Renal pelvis (tissue), 1 donor: ENCODE measurements at regions not wholly inside any gene's neighbourhood (a gene's known extent, or its start where the extent isn't known, plus 50 kb on each side); places are given as distances from the start of the nearest gene placed in this dataset.
A peak's percentile ranks its signal among the peaks of the same experiment; 100 is the strongest.

Experiments used
- DNase-seq: peaks from one replicate; pipeline ENCODE4 v3.0.0-alpha.2; 2013

DNA sequence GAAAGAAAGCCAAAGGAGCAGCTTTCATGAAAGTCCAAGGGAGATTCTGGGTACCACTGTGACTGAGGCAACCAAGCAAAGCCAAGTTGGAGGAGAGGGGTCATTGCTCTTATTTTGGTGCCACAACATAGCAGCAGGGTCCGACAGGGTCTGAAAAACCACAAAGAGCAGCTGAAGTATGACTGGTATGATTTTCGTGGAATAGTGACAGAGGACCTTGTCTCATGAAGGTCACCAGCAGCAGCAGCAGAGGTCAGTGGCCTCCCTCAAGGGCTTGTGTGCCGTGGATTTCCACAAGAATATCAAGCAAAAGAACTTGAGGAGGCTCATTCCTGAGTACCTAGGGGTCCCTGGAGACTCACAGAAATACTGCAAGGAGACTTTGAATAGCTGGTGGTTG lies 160.9 kb upstream of the SYT6 start:
- DNase-seq, result no peak

DNA sequence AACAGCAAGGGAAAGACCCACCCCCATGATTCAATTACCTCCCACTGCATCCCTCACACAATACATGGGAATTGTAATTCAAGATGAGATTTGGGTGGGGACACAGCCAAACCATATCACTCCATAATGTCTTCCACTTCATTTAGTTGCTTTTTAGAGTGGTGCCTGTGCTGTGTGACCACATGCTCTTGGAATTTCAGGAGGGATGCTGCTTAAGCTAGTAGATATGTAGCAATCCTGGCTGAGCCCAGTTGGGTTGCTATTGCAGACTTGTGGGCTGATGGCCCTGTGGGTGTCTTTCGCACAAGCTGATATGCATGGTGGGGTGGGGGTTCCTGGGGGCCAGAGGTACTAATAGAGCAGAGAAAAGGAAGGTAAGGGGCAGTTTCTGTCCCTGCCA lies 160.4 kb upstream of the SYT6 start:
- DNase-seq, result no peak

DNA sequence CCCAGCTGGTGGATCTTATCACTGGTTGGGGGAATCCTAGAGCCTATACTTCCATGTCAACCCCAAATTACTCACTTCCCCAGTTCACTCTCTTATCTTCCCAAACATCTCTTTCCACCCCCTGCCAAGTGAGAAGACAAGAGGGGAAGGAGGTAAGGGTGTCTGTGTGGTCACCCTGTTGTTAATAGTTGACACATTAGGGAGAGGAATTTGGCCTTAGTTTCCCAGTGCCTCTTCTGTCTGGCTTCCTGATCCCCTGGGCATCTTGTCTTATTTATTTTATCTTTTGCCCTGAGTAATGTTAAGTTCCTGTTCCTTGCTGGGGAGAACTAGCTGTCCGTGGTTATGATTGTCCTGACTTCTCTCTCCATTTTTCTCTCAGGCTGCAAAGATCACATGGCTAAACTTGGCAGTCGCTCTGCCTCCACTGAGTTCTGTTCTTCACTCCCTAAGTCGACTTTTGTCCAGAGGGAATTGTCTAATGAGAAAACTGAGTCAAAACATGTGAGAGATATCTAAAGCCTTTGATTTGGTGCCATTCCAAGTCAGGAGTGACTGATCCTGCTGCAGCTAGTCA lies 157.1 kb upstream of the SYT6 start:
- no peak for DNase-seq

DNA sequence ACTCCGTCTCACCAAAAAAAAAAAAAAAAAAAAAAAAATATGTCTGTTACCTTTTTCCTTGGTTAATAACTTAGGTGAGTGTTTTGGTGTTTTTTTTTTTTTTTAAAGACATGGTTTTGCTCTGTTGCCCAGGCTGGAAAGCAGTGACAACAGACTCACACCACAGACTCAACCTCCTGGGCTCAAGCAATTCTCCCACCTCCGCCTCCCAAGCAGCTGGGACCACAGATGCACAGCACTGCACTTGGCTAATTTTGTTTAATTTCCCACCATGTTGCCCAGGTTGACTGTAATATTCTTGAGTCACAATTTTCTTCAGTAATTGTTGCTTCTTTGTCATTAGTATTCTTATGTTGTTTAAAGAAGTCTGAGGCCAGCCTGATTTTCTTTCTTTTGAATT lies 149.2 kb upstream of the SYT6 start:
- DNase-seq, result no peak

DNA sequence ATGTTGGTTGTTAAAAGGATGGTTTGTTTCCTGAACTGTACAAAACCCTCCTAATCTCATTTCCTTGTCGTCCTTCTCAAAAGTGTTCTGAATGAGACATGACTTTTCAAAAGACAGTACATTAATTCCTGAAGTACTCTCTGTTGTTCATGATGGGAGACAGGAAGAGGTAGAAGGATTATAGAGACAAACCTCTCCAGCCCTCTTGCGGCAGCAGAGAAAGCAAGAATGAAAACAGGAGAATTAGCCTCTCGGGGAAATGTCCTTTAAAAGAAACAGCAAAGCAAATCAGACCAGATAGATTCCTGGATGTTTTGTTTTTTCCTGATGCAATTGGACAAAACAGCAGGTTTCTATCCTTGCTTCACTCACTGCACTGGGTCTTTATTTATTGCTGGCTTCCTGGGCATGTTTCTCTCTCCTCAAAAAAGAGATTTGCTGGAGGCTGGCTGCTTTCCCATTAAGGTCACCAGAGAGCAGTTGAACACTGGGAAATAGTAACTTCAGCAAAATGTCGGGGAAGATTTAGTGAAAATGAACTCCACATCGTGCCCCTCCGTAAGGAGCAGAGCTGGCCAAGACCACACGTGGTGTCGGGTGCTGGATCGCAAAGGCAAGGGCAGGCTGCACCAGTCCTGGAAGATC lies 145.8 kb upstream of the SYT6 start:
- DNase-seq, result peak; percentile 78

DNA sequence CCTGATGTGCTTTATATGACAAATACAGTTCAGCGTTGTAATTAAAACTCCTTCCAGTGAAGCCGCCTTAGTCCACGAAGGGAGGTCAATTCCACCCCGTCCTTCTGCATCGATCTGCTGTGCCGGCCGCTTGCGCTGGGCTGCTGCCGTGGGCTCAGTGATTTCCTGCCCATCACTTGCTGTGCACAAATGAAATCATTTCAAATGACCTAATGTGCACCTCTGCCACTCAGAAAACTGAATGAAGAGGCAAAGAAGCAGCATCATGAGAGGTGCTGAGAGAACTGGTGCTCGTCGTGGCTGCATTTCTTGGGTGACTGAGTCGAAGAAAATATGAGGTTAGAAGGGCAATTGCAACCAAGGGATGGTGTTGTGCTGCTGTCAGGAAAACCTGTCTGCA lies 144.3 kb upstream of the SYT6 start:
- DNase-seq, result no peak

DNA sequence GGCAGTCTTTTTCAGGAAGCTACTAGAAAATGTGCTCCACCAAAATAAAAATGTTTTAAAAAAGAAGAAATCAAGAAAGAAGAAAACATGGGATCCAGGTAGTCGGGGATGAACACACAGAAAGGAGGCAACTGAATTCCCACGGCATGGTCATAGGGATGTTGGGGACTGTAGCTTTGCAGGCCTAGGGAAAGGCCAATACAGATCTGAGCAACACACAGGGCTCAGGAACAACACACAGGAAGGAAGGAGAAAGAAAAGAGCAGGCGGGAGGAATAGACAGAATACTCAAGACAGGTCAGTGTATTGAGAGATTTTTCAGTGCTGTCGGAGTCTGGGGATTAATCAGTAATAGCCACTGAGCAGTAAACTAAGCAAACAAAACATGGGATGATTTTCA lies 142.7 kb upstream of the SYT6 start:
- DNase-seq, result no peak

DNA sequence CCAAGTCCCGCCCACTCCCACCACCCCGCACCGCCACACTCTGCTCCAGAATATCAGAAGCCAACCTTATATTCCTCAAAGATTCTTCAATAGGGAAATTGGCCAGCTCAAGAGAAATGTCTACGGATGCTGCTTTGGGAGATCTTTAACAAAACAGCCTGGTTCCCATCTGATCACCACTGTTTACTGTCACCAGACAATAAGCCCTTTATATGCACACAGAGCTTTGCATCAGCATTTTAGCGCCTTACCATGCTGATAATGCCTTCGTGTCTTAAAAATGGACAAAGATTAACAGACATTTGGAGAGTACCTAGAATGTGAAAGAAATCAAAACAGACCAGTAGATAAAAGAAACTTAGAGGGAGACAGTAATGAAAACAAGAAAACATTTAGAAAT lies 141.7 kb upstream of the SYT6 start:
- DNase-seq, result no peak

DNA sequence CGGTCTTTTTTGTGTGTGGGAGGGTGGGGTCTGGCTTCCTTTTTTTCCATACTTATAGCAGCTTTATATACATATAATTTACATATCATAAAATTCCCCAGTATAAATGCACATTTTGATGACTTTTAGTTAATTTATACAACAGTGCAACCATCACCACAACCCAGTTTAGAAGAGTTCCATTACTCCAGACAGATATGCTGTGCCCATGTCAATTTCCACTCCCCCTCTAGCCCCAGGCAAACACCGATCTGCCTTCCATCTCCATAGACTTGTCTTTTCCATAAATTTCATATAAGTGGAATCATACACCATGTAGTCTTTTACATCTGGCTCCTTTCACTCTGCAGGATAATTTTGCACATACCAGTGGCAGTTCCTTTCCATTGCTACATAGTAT lies 139.2 kb upstream of the SYT6 start:
- DNase-seq, result no peak

DNA sequence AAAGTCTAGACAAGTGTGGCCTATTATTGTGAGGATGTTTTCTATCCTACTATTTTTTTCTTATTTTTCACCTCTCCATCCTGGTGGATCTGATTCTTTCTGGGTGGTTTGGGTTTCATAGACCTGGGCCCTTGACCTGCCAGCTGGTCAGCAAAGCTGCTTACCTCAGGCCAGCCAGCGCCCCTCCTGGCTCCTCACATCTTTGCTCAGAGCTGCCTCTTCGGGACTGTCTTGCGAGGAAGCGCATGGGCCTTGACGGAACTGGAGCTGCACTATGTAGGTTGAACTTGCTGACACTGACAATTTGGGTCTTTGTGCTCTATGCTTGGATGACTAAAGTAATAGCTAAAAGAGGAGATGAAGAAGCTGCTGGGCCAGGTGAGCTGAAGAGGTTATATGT lies 138.5 kb upstream of the SYT6 start:
- no peak for DNase-seq

DNA sequence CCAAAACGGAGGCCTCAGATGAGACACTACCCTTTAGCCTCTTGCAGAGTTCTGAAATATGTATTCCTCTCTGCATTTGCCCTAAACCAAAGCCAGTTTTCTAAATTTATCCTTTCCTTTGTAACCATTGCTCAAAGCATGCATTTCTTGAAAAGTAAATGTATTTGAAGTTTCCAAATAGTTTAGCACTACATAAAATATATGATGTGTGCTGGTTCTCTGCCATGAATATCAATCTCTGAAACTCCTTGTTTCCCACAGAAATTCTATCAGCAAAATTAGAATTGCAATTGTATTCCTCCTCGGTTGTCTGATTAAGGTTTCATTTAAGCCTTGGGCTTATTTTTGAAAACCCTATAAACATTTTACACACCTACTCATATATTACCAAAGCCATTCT lies 137.1 kb upstream of the SYT6 start:
- no peak for DNase-seq

DNA sequence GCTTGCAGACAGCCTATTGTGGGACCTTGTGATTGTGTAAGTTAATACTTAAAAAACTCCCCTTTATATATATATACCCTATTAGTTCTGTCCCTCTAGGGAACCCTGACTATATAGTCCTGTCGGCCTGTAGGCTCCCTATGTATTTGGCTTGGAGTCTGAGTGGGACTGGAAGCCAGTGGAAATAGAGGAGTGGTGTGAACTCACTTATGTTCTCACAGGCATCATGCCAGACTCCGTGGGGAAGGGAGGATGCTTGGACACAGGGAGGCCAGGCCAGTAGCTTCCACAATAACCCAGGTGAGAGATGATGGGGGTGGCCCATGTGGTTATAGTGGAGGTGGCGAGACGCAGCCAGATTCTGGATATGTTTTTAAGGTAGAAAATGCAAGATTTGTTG lies 136.7 kb upstream of the SYT6 start:
- no peak for DNase-seq

DNA sequence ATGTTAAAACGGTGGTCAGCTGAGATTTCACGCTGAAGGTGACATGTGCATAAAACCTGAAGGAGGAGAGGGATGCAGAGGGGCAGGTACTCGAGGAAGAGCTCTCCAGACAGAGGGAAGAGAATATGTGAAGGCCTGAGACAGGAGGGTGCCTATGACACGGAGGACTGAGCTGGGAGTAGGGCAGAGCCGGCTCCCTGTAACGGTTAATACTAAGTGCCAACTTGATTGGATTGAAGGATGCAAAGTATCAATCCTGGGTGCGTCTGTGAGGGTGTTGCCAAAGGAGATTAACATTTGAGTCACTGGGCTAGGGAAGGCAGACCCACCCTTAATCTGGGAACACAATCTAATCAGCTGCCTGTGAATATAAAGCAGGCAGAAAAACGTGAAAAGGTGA lies 136.2 kb upstream of the SYT6 start:
- DNase-seq, result no peak

DNA sequence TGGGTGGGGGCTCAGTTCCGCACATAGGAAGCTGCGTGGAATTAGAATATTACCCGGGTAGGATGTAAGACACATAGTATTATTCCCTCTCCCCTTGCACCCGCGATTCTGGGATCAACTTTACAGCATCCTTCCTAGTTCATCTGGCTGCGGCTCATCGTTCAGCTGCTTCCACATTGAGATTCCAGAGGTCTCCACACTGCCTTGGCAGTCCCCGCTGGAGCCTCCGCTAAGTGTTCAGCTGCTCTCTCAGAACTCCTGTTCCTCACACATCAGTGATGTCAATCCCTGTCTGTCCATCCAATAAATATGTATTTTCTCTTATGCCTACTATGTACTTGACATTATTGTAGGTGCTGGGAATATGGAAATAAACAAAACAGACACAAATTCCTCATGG lies 135.6 kb upstream of the SYT6 start:
- DNase-seq, result no peak

DNA sequence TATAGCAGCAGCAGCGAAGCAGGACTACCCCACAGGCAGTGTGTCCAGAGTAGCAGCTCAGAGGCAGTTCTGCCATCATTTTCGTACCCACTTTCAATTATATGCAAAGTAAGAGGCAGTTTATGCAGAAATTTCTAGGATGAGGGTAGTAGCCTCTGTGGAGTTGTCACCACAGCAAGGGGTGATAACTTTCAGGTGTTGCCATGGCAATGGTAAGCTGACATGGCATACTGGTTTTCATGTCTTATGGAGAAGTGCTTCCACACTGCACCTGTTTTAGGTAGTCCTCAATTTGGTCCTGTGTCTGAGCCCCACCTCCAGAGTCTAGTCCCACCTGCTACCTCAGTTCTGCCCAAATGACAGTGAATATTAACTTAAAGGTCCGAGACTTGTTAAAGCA lies 133.3 kb upstream of the SYT6 start:
- DNase-seq, result no peak

DNA sequence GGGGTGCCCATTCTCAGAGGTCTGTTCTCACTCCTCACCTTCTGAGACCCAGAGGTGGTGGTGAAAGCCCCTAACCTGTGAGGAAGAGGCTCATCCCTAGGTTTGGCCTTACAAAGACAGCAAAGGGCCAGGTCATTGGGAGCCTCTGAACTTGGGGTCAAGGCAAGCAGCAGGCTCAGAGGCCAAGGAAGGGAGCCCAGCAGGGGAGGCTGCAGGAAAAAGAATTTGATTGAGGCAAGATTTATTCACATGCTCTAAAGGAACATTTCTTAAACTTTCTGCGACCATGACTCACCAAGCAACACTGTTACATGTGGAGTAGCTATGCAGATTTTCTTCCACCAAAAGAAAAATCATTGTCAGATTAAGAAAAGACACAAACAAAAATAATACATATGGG lies 132.5 kb upstream of the SYT6 start:
- DNase-seq, result no peak

DNA sequence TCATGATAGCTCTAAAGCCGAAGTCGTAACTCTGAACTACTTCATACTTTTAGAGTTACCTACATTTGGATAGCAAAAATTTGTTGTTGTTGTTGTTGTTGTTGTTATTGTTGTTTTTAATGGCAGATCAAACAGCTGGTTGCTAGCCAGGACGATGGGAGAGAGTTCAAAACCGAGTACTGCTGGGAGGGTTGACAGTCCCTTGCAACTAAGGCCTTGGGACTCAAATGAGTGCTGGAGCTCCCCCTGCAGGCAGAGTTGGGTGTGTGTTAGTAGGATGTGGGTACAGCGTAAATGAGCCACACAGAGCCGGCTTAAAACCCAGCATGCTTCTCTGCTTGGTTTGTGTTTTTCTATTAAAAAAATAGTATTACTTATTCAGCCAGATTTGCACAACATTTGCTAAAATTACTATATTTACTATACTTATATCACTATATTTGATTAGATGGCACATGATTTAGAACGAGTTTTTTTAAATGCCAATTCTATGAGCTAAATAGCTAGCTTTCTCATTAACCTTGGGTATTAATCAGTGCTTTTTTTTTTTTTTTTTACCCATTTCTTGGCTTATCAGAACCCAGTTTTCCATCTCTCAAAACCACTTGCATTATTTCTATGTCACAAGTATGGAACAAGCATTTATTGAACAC lies 129.2 kb upstream of the SYT6 start:
- DNase-seq, result peak; percentile 88

DNA sequence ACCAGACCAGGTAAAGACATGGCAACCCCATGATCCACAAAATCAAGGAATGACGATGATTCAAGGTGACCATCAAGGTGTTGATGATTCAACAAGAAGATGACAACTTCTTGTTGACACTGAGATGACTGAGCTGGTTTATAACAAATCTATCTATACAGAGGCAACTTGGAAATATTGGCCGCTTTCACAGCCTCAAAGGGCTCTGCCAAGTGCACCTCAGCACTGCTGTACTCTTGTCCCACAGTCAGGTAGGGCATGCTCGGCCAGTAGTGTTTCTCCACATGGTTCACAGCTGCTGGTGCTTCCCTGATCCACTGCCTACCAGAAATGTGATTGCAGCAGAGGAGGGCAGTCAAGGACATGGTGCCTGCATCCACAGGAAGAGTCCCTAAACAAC lies 125.2 kb upstream of the SYT6 start:
- DNase-seq, result no peak

DNA sequence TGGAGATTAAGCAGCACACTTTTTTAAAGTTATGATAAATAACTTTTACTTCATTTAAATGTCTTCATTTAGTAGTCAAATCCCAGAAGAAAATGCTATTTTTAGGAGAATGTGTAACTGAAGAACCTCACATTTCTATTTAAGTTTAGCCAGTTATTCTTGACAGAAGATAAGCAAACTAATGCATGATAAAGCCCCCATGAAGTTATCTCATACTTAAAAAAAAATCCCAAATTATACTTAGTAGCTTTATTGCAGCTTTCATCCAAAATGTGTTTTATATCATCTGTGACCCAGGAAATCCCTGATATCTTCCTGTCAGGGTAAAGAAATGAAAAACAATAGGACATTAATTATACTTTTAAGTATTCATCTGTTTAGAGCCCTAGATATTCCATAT lies 124.8 kb upstream of the SYT6 start:
- DNase-seq, result no peak

DNA sequence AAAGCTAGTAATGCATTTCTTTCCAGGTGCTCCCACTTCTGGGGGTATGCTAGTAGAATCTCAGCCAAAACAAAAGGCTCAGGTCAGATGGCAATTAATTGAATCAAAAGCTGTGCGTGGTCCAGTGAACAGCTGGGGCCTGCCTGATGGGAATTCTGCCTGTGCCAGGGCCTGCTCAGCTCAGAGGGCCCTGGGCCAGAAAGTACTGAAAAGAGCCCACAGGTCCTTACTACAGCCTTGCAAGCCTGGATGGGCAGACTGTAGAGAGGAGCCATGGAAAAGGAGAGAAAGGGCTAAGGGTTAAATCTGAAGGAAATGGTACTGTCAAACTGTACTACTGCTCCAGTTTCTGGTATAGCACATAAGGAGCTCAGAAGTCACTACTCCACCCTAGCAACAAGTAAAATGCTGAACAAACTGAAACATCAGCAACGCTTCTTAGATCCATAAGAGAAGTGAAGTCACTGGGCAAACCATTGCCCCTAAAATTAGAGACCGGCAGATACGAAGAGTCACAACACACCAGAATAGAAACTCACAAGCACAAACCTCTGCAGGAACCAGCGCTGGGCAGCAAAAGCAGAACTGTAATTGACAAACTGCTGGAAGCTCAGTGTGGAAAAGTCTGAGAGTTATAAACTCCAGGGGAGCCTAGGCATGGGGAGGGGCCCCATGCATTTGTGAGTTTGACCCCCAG lies 121.1 kb upstream of the SYT6 start:
- DNase-seq, result no peak

DNA sequence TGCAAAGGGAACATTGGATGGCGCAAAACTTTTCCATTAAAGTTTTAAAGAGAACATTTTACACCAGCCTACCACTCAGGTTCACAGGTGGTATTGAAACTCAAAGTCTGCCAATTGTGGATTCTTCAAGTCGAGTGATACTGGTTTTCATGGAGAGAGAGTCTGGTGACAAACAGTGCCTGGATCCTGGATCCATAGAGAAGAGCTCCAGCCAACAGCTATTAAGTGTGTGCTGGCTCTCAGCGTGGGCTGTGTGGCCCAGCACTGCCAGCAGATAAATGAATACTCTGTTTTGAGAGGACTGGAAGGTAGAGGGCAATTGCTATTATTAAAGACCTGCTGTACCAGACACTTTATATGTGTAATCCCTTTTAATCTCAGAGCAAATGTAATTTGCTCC lies 118.9 kb upstream of the SYT6 start:
- DNase-seq, result no peak

DNA sequence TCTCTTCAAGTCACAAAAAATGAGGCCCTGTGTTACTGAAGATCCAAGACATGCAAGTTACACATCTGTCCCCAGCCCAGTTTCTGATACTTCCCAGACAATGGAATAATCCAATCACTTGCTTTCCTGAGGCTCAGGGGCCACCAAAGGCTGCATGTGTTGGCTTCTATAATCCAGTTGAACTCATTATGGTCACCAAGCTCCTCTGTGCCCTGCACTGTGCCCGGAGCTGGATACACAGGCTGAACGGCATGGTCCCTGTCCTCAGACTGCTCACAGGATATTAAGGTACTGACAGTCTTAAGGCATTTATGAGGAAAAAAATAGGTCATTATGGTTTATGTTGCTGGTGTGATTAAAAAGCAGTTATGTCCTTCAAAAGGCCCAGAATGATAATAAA lies 117.0 kb upstream of the SYT6 start:
- DNase-seq, result no peak

DNA sequence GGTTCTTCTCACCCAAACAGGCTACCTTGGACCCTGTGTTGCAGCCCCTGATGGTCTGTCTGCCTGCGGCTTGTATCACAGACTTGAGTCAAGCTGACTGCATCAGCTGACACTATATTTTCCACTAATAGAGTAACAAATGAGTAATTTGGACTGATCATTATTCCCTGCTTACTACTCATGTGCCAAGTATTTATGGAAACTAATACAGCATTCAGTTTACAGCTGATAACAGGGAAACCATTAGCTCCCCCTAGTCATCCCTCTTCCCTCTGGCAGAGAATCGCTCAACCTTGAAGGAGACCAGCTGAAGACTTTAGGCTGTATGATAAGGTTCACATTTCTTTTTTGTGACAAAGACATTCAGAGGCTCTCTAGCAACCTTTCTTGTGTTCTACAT lies 116.6 kb upstream of the SYT6 start:
- peak; percentile 24 for DNase-seq
